CD4-positive, CD25-positive, alpha-beta regulatory T cell (primary cell): ENCODE measurements at regions not wholly inside any gene's neighbourhood (a gene's known extent, or its start where the extent isn't known, plus 50 kb on each side); places are given as distances from the start of the nearest gene placed in this dataset.

ENCODE experiments used
- ATAC-seq, 2 donors: fragments of 150-1000 bp; cut with Tn5 transposase; one replicate each; pipeline ENCODE4 v1.10.0; 2021; ENCODE audit warnings: low read depth in 2 of 2, moderate number of reproducible peaks in 2 of 2, moderate library complexity in 1 of 2
- DNase-seq, 3 donors: peaks; one replicate each; pipeline versions ENCODE4 v3.0.0 to v3.0.0-alpha.2; 2012 to 2022; ENCODE audit warnings: mixed read lengths in 1 of 3
- H3K27ac ChIP-seq: one replicate; pipeline ENCODE4 v1.7.0; 2013; ENCODE audit warnings: mild to moderate bottlenecking, low read length; ENCODE audit not compliant: insufficient read depth, poor library complexity, severe bottlenecking
- H3K27me3 ChIP-seq: one replicate; pipeline ENCODE4 v1.7.0; 2013; ENCODE audit warnings: low read length; ENCODE audit not compliant: control insufficient read depth, insufficient read depth
- H3K36me3 ChIP-seq: one replicate; pipeline ENCODE4 v1.7.0; 2013; ENCODE audit warnings: mild to moderate bottlenecking, low read length, moderate library complexity; ENCODE audit not compliant: control insufficient read depth, insufficient read depth
- H3K4me1 ChIP-seq: 2 replicates; pipeline ENCODE4 v1.7.0; 2013; ENCODE audit warnings: mild to moderate bottlenecking, low read length; ENCODE audit not compliant: insufficient read depth, control insufficient read depth, poor library complexity, severe bottlenecking
- H3K4me3 ChIP-seq: one replicate; pipeline ENCODE4 v1.7.0; 2013; ENCODE audit warnings: low read depth, mild to moderate bottlenecking, low read length, moderate library complexity
- H3K9me3 ChIP-seq, 2 experiments: 1 replicate in 1 of 2; 2 replicates in 1 of 2; pipeline ENCODE4 v1.7.0; 2013; ENCODE audit warnings: low read length in 2 of 2, mild to moderate bottlenecking in 1 of 2, moderate library complexity in 1 of 2; ENCODE audit not compliant: control insufficient read depth in 2 of 2
- H3K27ac Mint-ChIP-seq, 3 donors: one replicate each; pipeline ENCODE4 v1.8.0; 2020 to 2022; ENCODE audit warnings: mild to moderate bottlenecking in 3 of 3, mixed read lengths in 3 of 3, moderate library complexity in 2 of 3
- H3K27me3 Mint-ChIP-seq: one replicate; pipeline ENCODE4 v1.8.0; 2022; ENCODE audit warnings: mild to moderate bottlenecking, mixed read lengths
- H3K36me3 Mint-ChIP-seq: one replicate; pipeline ENCODE4 v1.8.0; 2020; ENCODE audit warnings: mixed read lengths
- H3K4me1 Mint-ChIP-seq, 4 donors: one replicate each; pipeline ENCODE4 v1.8.0; 2020 to 2022; ENCODE audit warnings: mixed read lengths in 4 of 4, mild to moderate bottlenecking in 1 of 4
- H3K4me3 Mint-ChIP-seq, 4 donors: one replicate each; pipeline ENCODE4 v1.8.0; 2020 to 2022; ENCODE audit warnings: mild to moderate bottlenecking in 4 of 4, mixed read lengths in 4 of 4, moderate library complexity in 3 of 4
- H3K9me3 Mint-ChIP-seq, 7 donors: one replicate each; pipeline ENCODE4 v1.8.0; 2020 to 2022; ENCODE audit warnings: mixed read lengths in 7 of 7, mild to moderate bottlenecking in 3 of 7, moderate library complexity in 2 of 7

DNA sequence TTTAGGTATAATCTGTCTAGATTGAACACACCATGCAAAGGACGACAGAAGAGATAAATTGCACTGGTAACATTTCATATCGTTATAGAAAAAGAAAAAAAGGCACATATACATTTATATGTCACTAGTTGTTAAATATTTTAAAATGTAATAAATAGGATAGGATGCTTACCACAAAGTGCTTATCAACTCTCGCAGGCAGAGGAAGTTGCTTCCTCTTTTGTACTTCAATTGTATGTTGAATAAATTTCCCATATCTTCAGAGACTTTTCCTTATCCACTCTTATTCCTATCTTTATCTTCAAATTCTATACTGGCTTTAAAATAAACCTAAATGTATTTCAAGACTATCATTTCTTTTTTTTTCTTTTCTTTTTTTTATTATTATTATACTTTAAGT, 163.3 kb upstream of the SPOCK3 start:
- Mint-ChIP-seq H3K27me3 (no peaks in the 10 kb centered on the region), H3K27ac (no peak overlapping the region), H3K4me3 (no peak overlapping the region), H3K36me3 (no peaks in the 10 kb centered on the region), H3K9me3 (peaks cover 0 to 23% (median 4%) of the 10 kb centered on the region in 7 donors), H3K4me1 (no peaks in the 10 kb centered on the region)
- DNase-seq = no peak
- H3K36me3 ChIP-seq = no peaks in the 10 kb centered on the region
- no peak for ATAC-seq
- no peaks in the 10 kb centered on the region for H3K27me3 ChIP-seq
- no peaks in the 10 kb centered on the region for H3K9me3 ChIP-seq
- no peaks in the 10 kb centered on the region for H3K4me1 ChIP-seq
- H3K4me3 ChIP-seq = no peak overlapping the region
- no peak overlapping the region for H3K27ac ChIP-seq

DNA sequence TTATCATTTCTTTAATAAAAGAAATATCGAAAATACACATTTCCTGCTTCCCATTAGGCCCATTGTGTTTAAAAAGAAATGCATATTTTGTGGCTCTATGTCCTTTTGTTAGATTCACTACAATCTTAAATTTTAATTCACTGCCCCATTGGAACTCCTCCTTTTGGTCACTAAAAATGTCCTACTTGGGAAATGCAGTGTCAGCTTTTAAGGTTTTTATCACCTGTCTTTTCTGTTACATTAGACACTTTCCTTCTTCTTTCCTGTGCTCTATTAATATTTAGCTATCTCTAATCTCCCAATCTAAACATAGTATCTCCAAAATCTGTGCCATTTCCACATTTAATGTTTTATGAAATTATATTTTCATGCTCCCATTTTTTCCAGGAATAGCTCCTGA, 164.9 kb upstream of the SPOCK3 start:
- no peak overlapping the region for H3K27ac ChIP-seq
- no peaks in the 10 kb centered on the region for H3K36me3 ChIP-seq
- H3K4me1 Mint-ChIP-seq = no peaks in the 10 kb centered on the region
- no peak overlapping the region for H3K27ac Mint-ChIP-seq
- H3K36me3 Mint-ChIP-seq = no peaks in the 10 kb centered on the region
- peaks cover 0 to 16% (median 4%) of the 10 kb centered on the region in 7 donors for H3K9me3 Mint-ChIP-seq
- no peak overlapping the region for H3K4me3 ChIP-seq
- H3K27me3 Mint-ChIP-seq = no peaks in the 10 kb centered on the region
- DNase-seq (no peak), ATAC-seq (no peak)
- H3K4me3 Mint-ChIP-seq = no peak overlapping the region
- H3K9me3 ChIP-seq = no peaks in the 10 kb centered on the region
- H3K4me1 ChIP-seq = no peaks in the 10 kb centered on the region
- no peaks in the 10 kb centered on the region for H3K27me3 ChIP-seq

DNA sequence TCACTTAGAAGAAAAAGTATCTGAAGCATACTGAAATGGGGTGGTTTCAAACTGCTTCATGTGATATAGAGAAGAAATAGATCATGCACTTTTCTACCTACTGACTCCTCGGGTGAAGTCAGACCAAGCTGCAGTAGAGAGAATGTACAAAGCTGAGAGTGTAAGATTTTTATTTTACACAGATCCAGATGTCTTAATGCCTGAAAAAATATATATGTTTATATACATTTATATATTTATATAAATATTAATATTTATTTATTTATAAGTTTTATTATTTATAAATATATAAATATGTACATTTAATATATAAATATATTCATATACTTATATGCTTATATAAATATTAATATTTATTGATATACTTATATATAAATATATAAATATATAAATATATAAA, 171.9 kb upstream of the SPOCK3 start:
- no peaks in the 10 kb centered on the region for H3K4me1 ChIP-seq
- H3K27me3 Mint-ChIP-seq = no peaks in the 10 kb centered on the region
- DNase-seq (no peak), ATAC-seq (no peak)
- H3K4me1 Mint-ChIP-seq = no peaks in the 10 kb centered on the region
- no peak overlapping the region for H3K4me3 ChIP-seq
- peaks cover 0 to 23% (median 0%) of the 10 kb centered on the region in 7 donors for H3K9me3 Mint-ChIP-seq
- H3K4me3 Mint-ChIP-seq = no peak overlapping the region
- H3K9me3 ChIP-seq = no peaks in the 10 kb centered on the region
- no peak overlapping the region for H3K27ac ChIP-seq
- no peak overlapping the region for H3K27ac Mint-ChIP-seq
- H3K27me3 ChIP-seq = no peaks in the 10 kb centered on the region
- no peaks in the 10 kb centered on the region for H3K36me3 ChIP-seq
- no peaks in the 10 kb centered on the region for H3K36me3 Mint-ChIP-seq

DNA sequence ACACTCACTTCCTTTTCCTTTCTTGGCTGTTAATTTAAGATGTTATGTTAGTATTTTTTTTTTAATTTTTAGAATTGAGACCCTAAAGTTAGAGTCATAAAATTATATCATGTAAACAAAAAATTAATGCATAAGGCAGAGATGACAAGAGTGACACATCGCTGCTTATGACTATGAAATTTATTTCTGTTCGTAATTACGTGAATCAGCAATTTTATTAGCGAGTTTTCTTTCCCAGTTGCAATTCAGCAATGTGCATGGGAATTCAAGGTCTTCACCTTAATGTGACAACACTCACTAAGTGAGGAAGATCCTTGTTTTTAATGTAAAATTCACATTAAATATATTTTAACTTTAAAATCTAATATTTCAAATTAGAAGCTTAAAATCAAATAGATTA, 181.2 kb upstream of the SPOCK3 start:
- no peaks in the 10 kb centered on the region for H3K36me3 ChIP-seq
- H3K27me3 ChIP-seq = no peaks in the 10 kb centered on the region
- Mint-ChIP-seq H3K27me3 (no peaks in the 10 kb centered on the region), H3K4me3 (no peak overlapping the region), H3K9me3 (peaks cover 0 to 5% (median 3%) of the 10 kb centered on the region in 7 donors), H3K4me1 (no peaks in the 10 kb centered on the region), H3K36me3 (no peaks in the 10 kb centered on the region), H3K27ac (no peak overlapping the region)
- no peak for ATAC-seq
- H3K9me3 ChIP-seq = no peaks in the 10 kb centered on the region
- no peak for DNase-seq
- H3K4me3 ChIP-seq = no peak overlapping the region
- no peaks in the 10 kb centered on the region for H3K4me1 ChIP-seq
- no peak overlapping the region for H3K27ac ChIP-seq

DNA sequence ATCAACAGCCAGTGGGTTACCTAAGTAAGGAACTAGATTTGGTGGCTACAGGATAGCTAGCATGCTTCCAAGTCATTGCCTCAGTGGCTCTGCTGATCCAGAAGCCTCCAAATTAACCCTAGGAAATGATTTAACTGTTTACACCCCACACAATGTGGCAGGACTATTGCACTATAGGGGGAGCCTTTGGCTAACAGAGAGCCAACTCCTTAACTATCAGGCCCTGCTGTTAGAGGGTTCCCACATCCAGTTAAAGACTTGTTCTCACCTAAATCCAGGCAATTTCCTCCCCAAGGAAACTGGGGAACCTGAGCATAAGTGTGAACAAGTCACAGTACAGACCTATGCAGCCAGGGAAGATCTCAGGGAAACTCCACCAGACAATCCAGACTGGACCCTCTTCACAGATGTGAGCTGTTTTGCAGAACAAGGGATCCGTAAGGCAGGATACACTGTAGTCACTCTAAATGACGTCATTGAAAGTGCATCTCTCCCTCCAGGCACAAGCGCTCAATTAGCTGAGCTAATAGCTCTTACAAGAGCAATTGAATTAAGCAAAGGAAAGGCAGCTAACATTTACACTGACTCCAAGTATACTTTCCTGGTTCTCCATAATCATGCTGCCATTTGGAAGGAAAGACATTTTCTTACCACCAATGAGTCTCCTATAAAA, 185.3 kb upstream of the SPOCK3 start:
- H3K27ac Mint-ChIP-seq = no peak overlapping the region

DNA sequence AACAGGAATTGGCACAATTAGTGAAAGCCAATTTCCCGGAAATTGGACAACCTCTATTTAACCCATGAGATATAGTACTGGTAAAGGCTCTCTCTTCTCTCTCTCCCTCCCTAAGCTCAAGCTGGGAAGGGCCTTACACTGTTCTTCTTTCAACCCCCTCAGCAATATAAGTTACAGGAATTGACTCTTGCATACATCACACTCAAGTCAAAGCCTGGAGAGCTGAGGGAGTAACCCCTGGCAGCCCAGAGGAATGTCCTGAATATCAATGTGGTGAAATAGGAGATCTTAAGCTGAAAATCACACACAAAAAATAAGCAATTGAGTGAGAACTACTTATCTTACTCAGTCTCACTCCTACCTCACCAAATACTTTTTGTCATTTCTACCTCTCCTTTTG, 186.9 kb upstream of the SPOCK3 start:
- Histone ChIP-seq H3K4me1 (no peaks in the 10 kb centered on the region), H3K4me3 (no peak overlapping the region), H3K9me3 (peaks cover 0 to 9% of the 10 kb centered on the region in 2 experiments), H3K27me3 (no peaks in the 10 kb centered on the region), H3K36me3 (no peaks in the 10 kb centered on the region), H3K27ac (no peak overlapping the region)
- H3K27me3 Mint-ChIP-seq = no peaks in the 10 kb centered on the region
- H3K36me3 Mint-ChIP-seq = no peaks in the 10 kb centered on the region
- H3K27ac Mint-ChIP-seq = no peak overlapping the region
- no peak for DNase-seq
- peaks cover 0 to 28% (median 6%) of the 10 kb centered on the region in 7 donors for H3K9me3 Mint-ChIP-seq
- H3K4me3 Mint-ChIP-seq = no peak overlapping the region
- no peaks in the 10 kb centered on the region for H3K4me1 Mint-ChIP-seq
- no peak for ATAC-seq

More for the DNA sequence above, 185.3 kb upstream of the SPOCK3 start:
- Mint-ChIP-seq H3K4me1 (no peaks in the 10 kb centered on the region), H3K4me3 (no peak overlapping the region), H3K9me3 (peaks cover 0 to 27% (median 4%) of the 10 kb centered on the region in 7 donors), H3K36me3 (no peaks in the 10 kb centered on the region), H3K27me3 (no peaks in the 10 kb centered on the region)
- no peaks in the 10 kb centered on the region for H3K27me3 ChIP-seq
- H3K27ac ChIP-seq = no peak overlapping the region
- peaks cover 0 to 2% of the 10 kb centered on the region in 2 experiments for H3K9me3 ChIP-seq
- H3K36me3 ChIP-seq = no peaks in the 10 kb centered on the region
- DNase-seq (no peak), ATAC-seq (no peak)
- no peaks in the 10 kb centered on the region for H3K4me1 ChIP-seq
- no peak overlapping the region for H3K4me3 ChIP-seq

DNA sequence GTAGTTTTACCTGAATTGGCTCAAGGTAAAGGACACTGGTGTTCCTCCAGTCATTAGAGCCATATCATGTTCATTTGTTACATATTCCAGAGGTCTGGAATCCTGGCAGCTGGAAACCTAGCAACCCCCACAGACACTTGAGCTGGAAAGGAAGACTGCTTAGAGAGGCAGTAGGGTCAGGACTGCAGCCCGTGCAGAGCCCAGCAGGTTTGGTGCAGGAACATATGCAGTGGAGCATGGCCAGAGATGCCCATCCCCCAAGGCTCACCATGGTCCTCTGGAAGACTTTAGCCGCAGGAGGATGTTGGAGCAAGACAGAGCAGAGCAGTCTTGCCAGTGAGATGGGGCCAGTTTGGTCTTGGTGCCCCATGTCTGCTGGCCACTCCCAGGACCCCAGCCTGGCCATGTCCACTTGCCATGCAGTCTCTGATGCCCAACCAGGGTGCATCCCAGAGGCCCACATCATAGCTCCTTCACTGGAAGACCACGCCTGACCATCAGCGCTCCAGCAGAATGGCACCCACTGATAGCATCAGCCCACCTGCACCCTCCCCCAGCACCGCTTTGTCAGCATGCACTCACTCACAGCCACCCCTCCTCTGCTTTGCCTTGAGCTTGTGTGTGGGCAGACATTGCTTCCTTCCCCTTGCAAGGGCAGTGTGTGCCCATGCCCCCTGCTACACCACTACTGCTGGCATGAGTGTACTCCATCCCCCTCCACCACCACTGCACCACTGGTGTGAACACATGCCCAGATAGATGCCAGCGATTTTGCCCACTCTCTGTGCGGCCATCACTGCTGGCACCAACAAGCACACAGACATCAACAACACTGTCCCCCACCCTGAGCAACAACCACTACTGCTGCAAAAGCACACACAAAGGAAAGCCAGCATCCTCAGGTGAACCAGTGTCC, 190.3 kb upstream of the SPOCK3 start:
- H3K9me3 Mint-ChIP-seq = peaks cover 0 to 31% (median 4%) of the 10 kb centered on the region in 7 donors
- peaks cover 0 to 9% of the 10 kb centered on the region in 2 experiments for H3K9me3 ChIP-seq
- DNase-seq = no peak

More for the DNA sequence above, 190.3 kb upstream of the SPOCK3 start:
- Histone ChIP-seq H3K27me3 (no peaks in the 10 kb centered on the region), H3K27ac (no peak overlapping the region), H3K36me3 (no peaks in the 10 kb centered on the region), H3K4me1 (no peaks in the 10 kb centered on the region), H3K4me3 (no peak overlapping the region)
- H3K27ac Mint-ChIP-seq = peak overlapping the region in 1 of 3 donors; percentile 52
- no peaks in the 10 kb centered on the region for H3K36me3 Mint-ChIP-seq
- H3K27me3 Mint-ChIP-seq = no peaks in the 10 kb centered on the region
- no peak for ATAC-seq
- no peak overlapping the region for H3K4me3 Mint-ChIP-seq
- H3K4me1 Mint-ChIP-seq = no peaks in the 10 kb centered on the region
